Astrocyte (in vitro differentiated cells and primary cell): ENCODE measurements at regions not wholly inside any gene's neighbourhood (a gene's known extent, or its start where the extent isn't known, plus 50 kb on each side); places are given as distances from the start of the nearest gene placed in this dataset.

Source experiments
- CTCF ChIP-seq: IDR thresholded peaks from 2 replicates; pipeline ENCODE4 v1.5.1; 2011; ENCODE audit warnings: low read depth, mild to moderate bottlenecking, inconsistent platforms, low read length, moderate library complexity; ENCODE audit not compliant: insufficient read depth
- EZH2 ChIP-seq: IDR thresholded peaks from 2 replicates; pipeline ENCODE4 v1.6.1; 2012; ENCODE audit warnings: mild to moderate bottlenecking, low read length, inconsistent platforms; ENCODE audit not compliant: insufficient read depth

- no peak for TF ChIP-seq CTCF
- TF ChIP-seq EZH2: no peak
Observed at GRCh38 chr22:25364281-25364680, 144.8 kb downstream of the CRYBB2 start.
